HG02678 (cell line): ENCODE measurements at regions not wholly inside any gene's neighbourhood (a gene's known extent, or its start where the extent isn't known, plus 50 kb on each side); places are given as distances from the start of the nearest gene placed in this dataset.
A peak's percentile ranks its signal among the peaks of the same experiment; 100 is the strongest.

Source experiments
- ATAC-seq: cut with Tn5 transposase; IDR thresholded peaks from one replicate; pipeline ENCODE4 v1.9.1; 2021; ENCODE audit warnings: mild to moderate bottlenecking, moderate library complexity; ENCODE audit not compliant: unreplicated experiment

DNA sequence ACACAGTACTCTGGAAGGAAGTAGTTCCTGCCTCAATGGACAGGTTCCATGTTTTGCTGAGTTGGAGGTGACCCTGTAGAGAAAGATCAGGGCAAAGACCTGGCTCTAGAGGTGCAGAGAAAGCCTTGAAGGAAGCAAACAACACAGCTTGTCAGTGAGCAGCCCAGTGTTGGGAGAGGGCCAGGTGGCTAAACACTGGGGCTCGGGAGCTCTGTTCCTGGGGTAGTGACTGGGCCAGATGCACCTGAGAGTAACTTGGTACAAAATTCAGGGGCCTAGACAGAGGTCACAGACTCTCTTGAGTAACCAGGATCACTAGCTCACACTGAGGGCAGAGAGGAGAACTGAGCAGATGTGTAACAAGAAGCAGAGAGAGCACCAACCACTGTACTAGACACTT, 138.4 kb upstream of the NALF2 start:
- no peak for ATAC-seq

- ATAC-seq: no peak
Observed at GRCh38 chrX:69365349-69365748, 138.8 kb upstream of the NALF2 start.

DNA sequence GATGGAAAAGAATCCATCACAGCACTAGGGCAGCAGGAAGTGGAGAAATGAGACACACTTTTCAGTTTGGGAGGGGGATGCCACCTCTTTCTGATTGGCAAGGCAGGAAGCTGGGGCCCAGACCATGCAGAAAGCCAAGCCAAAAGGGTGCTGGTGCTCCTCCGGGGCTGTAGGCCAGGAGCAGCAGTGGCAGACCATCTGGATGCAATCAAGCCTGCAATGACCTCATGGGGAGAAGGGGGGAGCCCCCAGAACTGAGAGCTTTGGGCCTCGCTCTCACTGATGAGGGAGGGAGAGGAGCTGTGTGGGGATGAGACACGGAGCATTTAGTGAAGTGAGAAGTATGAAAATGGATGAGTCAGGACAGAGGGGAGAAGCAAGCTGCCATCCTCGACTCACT, 141.3 kb upstream of the NALF2 start:
- ATAC-seq: peak; percentile 76

DNA sequence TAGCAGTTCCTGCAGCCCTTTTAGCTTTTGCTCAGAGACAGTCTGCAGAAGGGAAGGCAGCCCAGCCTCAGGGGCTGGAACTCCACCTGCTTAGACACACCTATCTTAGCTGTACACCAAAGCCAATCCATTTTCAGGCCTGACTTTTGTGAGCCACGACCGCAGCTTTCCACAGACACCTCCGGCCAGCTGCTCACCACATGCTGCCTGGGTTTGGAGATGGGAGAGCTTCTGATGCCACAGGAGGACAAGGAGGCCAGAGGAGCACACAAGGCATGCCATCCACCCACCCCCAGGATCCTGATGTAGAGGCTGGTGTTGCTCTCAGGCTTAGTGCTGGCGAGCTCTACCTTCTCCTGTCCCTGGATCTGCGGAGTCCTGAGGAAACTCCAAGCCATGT, 141.8 kb upstream of the NALF2 start:
- ATAC-seq: no peak

DNA sequence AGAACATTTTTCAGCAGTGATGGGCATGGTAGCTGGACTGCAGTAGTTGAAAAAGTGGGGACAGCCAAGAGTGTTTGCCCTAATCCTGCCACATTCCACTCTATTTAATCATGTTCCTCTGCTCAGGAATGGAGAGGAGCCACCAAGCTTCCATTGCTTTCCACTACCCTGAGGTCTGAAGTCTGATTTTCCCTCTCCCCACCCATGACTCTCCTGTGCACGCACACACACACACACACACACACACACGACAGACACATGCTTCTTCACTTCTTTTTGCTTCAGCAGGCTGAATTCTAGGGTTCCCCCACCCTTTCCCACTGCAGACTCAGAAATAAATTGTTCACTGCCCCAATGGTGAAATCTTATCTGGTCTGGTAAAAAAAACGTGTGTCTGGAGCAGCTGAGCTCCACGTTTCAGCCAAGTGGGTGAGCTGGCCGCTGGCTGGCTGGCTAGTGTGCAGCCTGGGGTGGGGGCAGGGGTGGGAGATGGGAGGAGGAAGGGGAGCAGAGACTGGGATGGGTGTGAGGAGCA, 142.7 kb upstream of the NALF2 start:
- no peak for ATAC-seq

- no peak for ATAC-seq
Observed at GRCh38 chrX:69357317-69357716, 146.8 kb upstream of the NALF2 start.

DNA sequence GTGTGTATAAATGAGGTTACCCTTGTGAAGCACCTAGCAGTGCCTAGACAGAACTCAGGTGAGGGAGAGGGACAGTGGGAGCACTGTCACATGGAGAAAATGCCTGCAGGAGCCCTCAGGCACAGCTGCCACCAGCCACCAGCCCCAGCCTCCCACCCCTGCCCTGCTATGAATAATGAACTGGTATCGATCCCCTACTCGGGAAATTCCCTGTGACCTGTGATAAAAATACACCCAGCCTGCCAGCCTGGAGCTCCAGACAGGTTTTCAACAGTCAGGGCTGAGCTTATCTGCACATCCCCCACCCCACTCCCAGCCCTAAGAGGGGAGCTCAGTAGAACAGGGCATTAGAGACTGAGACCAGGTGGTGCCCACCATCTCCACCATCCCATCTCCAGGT, 159.6 kb upstream of the PJA1 start:
- ATAC-seq: no peak

DNA sequence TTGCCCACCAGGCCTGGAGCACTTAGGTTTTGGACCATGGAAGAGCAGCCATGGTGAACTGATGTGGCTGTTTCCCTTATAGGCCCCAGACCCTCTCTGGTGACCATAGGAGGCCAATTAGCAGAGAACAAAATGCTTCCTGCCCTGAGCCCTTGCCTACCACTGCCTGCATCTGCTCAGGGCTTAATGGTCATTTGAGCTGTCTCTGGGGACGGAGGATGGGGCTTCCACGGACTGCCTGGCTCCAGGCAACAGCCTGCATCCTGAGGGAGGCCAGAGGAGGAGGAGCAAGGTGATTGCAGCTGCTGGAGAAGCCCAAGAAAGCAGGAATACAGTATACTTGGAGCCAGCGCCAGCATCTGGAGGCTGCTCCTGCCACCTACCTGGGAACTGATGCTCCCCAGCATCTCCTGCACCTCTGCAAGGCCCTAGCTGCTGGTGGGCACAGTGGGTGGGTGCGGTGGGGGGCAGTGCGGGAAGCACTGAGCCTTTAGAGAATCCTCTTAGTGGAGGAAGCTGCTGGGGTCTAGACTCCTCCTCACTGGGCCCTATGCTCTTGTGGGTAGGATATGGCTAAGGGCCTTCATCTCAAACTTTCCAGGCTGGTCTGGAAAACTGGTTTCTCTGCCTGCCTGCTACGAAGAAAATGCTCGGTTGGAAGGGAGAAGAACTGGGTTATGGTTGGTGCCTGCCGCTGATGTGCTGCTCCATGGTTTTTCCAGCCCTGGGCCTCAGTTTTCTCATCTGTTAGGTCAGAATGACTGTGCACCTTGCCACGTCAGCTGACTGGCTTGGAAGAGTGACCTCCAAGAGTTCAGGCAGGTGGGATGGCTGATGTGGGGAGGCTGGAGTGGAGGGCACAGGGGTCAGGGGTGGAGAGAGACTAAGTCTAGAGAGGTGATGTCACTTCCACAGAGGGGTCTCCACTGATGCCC, 158.8 kb upstream of the PJA1 start:
- no peak for ATAC-seq

GRCh38 chrX:69321789-69322188, 156.5 kb upstream of the PJA1 start:
- ATAC-seq: no peak

- ATAC-seq: no peak
Observed at GRCh38 chrX:69321006-69321655, 155.9 kb upstream of the PJA1 start.

DNA sequence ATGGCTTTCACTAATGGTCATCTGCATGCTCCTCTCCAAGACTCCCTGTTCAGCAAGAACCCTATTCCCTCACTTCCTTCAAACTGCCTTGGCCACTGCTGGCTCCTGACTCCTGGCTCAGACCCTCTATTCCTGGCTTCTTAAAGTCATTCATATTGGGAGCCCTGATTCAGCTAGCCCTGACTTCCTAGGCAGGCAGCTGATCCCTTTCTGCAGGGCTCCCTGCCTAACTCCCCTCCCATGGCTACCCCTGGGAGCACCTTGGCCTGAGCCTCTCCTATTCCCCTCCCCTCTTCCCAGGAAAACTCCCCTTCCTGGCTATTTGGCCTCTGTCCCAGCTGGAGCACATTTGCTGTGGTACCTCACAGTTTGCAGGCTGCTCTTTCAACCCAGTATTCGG, 154.9 kb upstream of the PJA1 start:
- ATAC-seq: no peak

- no peak for ATAC-seq
Observed at GRCh38 chrX:69319376-69319775, 154.1 kb upstream of the PJA1 start.

- no peak for ATAC-seq
Observed at GRCh38 chrX:69318651-69319340, 153.5 kb upstream of the PJA1 start.

- ATAC-seq: no peak
Observed at GRCh38 chrX:69317721-69318120, 152.5 kb upstream of the PJA1 start.

- ATAC-seq: no peak
Observed at GRCh38 chrX:69314436-69315348, 149.4 kb upstream of the PJA1 start.

DNA sequence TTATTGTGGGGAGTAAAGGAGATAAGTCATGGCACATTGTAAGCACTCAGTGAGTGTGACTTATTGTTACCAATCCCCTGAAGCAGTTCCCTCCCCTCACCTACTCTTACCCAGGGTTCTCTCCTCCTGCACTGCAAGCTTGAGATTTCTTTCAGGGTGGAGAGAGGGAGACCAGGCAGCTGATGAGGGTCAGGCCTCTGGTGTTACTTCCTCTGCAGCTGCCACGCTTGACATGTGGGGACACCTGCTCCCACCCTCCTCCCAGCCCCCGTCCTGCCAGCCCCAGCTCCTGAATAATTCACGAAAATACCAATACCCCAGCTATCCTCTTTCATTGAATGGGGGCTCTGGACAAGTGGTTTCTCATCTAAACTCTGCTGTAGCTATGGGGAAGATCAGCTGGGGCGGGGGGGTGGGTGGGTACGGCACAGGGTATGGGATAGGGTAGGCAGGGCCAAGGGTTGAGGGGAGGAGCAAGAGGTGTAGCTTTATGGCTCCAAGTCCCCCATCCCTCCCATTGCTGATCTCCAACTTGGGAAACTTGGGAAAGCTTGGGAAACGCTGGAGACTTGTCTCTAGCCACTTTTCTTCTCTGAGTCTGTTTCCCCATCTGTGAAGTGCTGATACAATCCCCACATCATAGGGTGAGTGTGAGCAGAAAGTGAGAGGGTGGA, 148.5 kb upstream of the PJA1 start:
- no peak for ATAC-seq

DNA sequence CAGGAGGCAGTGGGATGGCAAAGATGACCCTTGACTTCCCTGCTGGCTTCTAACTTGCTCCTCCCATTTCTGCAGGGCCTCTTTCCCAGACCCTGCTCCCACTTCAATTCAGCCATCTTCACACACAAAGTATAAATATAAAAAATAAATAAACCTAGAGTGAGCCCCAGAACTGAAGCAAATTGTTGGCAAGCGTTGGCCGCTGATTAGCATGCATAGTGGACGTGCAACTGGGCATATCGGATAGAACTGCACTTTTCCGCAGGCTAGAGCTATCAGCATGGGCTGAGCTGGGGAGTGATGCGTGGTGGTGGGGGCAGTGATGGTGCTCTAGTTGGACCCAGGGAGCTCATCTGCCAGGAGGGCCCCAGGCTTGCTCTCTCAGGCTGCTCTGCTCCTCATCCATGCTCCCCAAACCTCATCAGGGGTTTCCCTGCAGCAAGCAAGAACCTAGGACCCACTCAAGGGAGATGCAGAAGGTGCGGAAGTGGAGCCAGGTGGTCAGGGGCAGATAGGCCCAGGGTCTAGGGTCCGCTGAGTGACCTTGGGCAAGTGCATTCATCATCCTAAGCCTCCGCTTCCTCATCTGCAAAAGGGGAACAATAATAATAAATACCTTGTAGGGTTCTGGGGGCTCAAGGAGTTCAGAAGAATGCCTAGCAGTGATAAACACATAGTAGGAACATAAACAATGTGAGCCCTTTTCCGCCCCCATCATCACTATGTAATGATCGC, 146.8 kb upstream of the PJA1 start:
- no peak for ATAC-seq

DNA sequence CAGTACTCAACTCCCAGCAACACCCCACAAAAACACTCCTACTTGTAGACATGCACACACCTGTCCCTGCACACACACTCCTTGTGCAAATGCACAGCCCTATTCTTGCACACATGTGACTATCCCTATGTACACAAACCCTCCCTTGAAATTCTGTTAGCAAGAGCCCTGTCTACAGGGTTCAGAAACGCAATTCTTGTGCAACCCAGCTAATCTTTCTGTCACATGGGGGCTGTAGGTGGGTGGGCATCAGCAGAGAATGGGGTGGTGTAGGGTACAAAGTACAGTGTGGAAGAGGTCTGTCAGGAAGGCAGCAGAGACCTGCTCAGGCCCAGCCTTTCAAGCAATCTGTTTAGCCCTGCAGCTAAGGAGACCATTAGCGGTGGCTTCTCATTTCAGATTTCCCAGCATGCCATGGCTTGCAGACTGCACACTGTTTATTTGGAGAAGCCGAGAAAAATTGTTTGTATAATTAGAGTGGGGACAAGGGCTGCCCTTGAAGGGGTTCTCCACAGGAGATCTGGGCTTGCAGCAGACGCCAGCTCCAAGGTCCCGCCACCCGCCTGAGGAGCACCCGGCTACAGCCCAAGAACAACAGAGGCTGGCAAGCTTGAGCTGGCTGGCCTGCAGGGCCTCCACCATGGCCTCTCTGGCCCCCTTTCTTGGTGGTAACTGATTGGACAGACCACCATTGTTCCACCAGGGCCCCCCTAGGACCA, 144.0 kb upstream of the PJA1 start:
- no peak for ATAC-seq

DNA sequence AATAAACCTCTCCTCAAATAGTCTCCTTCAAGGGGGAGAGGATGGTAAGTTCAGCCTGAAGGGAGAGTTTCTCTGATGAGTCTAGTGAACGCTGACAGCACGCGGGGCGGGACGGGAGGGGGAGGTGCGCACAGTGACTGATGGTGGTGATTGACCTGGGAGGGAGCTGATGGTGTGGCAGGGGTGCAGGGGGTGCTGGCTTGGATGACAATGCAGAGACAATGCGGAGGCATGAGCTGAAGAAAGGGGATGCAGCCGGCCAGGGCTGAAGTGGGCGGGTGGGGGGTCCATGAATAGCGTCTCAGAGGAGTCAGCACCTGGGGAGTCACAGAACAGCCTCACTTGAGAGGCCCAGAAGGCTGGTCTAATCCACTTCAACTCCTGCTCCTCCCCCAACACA, 142.5 kb upstream of the PJA1 start:
- ATAC-seq: no peak
